ENCODE measurements at regions not wholly inside any gene's neighbourhood (a gene's known extent, or its start where the extent isn't known, plus 50 kb on each side); places are given as distances from the start of the nearest gene placed in this dataset.

DNA sequence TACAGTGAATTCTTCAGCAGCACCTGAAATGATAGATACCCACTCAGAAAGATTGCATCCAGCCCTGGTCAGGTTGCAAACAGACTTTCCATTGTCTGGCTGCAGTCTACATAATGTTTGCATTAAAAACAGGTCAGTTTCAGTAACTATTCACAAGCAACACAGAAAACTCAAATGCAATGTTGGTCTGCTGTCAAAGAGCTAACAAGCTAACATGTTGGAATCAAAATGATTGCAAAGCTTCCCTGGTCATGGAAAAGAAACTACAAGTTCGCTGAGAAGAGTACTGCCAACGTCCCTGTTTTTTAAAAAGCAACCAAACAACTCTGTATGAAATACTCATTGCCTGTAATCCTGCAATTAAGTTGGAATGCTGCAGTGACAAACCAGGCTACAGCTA, 374.7 kb downstream of the ADAMTS20 start:
- TF ChIP-seq EZH2 (IDR thresholded peaks at IDR 0.05) = no peak
- TF ChIP-seq POLR2AphosphoS5 (IDR thresholded peaks at IDR 0.05; ENCODE audit: borderline replicate concordance, low read depth, low read length) = no peak
- no peak for TF ChIP-seq FOXP2 (optimal IDR thresholded peaks at IDR 0.05; ENCODE audit: control extremely low read depth, extremely low read length, insufficient read depth)

Data from SK-N-MC (cell line).